IPS-18a (cell line): ENCODE measurements at regions not wholly inside any gene's neighbourhood (a gene's known extent, or its start where the extent isn't known, plus 50 kb on each side); places are given as distances from the start of the nearest gene placed in this dataset.

Source experiments
- H3K27ac ChIP-seq: one replicate; pipeline ENCODE4 v1.5.1; 2013; ENCODE audit warnings: low read length
- H3K27me3 ChIP-seq: one replicate; pipeline ENCODE4 v1.6.1; 2013; ENCODE audit warnings: mild to moderate bottlenecking, low read length; ENCODE audit not compliant: control insufficient read depth, insufficient read depth
- H3K36me3 ChIP-seq: one replicate; pipeline ENCODE4 v1.6.1; 2013; ENCODE audit warnings: low read depth, low read length; ENCODE audit not compliant: control insufficient read depth
- H3K4me1 ChIP-seq: one replicate; pipeline ENCODE4 v1.6.1; 2013; ENCODE audit warnings: low read depth, low read length; ENCODE audit not compliant: control insufficient read depth
- H3K4me3 ChIP-seq: one replicate; pipeline ENCODE4 v1.5.1; 2013; ENCODE audit warnings: low read length
- H3K9ac ChIP-seq: one replicate; pipeline ENCODE4 v1.6.1; 2013; ENCODE audit warnings: mild to moderate bottlenecking, low read length, moderate library complexity
- H3K9me3 ChIP-seq: one replicate; pipeline ENCODE4 v1.6.1; 2013; ENCODE audit warnings: low read depth, low read length; ENCODE audit not compliant: control insufficient read depth

GRCh38 chr20:60713396-60713795 lies 538.7 kb upstream of the CDH4 start:
- Histone ChIP-seq H3K27ac (no peak overlapping the region), H3K4me3 (no peak overlapping the region), H3K9ac (no peak overlapping the region), H3K9me3 (no peaks in the 10 kb centered on the region), H3K27me3 (no peaks in the 10 kb centered on the region), H3K36me3 (no peaks in the 10 kb centered on the region), H3K4me1 (peaks cover 3% of the 10 kb centered on the region)

GRCh38 chr20:60715172-60715571 lies 536.9 kb upstream of the CDH4 start:
- H3K4me3 ChIP-seq = no peak overlapping the region
- no peaks in the 10 kb centered on the region for H3K27me3 ChIP-seq
- no peak overlapping the region for H3K9ac ChIP-seq
- H3K36me3 ChIP-seq = no peaks in the 10 kb centered on the region
- H3K4me1 ChIP-seq = peaks cover 3% of the 10 kb centered on the region
- H3K27ac ChIP-seq = no peak overlapping the region
- H3K9me3 ChIP-seq = no peaks in the 10 kb centered on the region

- H3K36me3 ChIP-seq = no peaks in the 10 kb centered on the region
- H3K27me3 ChIP-seq = no peaks in the 10 kb centered on the region
- H3K9ac ChIP-seq = no peak overlapping the region
- H3K4me1 ChIP-seq = peaks cover 3% of the 10 kb centered on the region
- H3K9me3 ChIP-seq = no peaks in the 10 kb centered on the region
- H3K27ac ChIP-seq = no peak overlapping the region
- H3K4me3 ChIP-seq = no peak overlapping the region
These were observed 533.1 kb upstream of the CDH4 start for GRCh38 chr20:60718743-60719480.

GRCh38 chr20:60725311-60725906 lies 526.7 kb upstream of the CDH4 start:
- H3K4me3 ChIP-seq = no peak overlapping the region

GRCh38 chr20:60727425-60727824 lies 524.6 kb upstream of the CDH4 start:
- Histone ChIP-seq H3K27ac (no peak overlapping the region), H3K36me3 (no peaks in the 10 kb centered on the region), H3K27me3 (no peaks in the 10 kb centered on the region), H3K9ac (no peak overlapping the region), H3K4me3 (no peak overlapping the region), H3K9me3 (no peaks in the 10 kb centered on the region), H3K4me1 (peaks cover 25% of the 10 kb centered on the region)

More at GRCh38 chr20:60725311-60725906, 526.7 kb upstream of the CDH4 start:
- no peaks in the 10 kb centered on the region for H3K36me3 ChIP-seq
- no peak overlapping the region for H3K27ac ChIP-seq
- no peaks in the 10 kb centered on the region for H3K9me3 ChIP-seq
- peaks cover 25% of the 10 kb centered on the region for H3K4me1 ChIP-seq
- H3K27me3 ChIP-seq = no peaks in the 10 kb centered on the region
- no peak overlapping the region for H3K9ac ChIP-seq

- H3K4me1 ChIP-seq = peaks cover 29% of the 10 kb centered on the region
- peak overlapping the region; percentile 23 for H3K4me3 ChIP-seq
- H3K27me3 ChIP-seq = no peaks in the 10 kb centered on the region
- no peak overlapping the region for H3K9ac ChIP-seq
- H3K36me3 ChIP-seq = no peaks in the 10 kb centered on the region
- no peak overlapping the region for H3K27ac ChIP-seq
- H3K9me3 ChIP-seq = no peaks in the 10 kb centered on the region
These were observed 523.4 kb upstream of the CDH4 start for GRCh38 chr20:60728705-60729104.

GRCh38 chr20:60729135-60729900 lies 522.7 kb upstream of the CDH4 start:
- H3K4me3 ChIP-seq = peak overlapping the region; percentile 23
- H3K27ac ChIP-seq = peak overlapping the region; percentile 72
- H3K4me1 ChIP-seq = peaks cover 32% of the 10 kb centered on the region
- H3K9me3 ChIP-seq = no peaks in the 10 kb centered on the region
- no peaks in the 10 kb centered on the region for H3K36me3 ChIP-seq
- H3K9ac ChIP-seq = no peak overlapping the region
- H3K27me3 ChIP-seq = no peaks in the 10 kb centered on the region

- Histone ChIP-seq H3K9me3 (no peaks in the 10 kb centered on the region), H3K4me3 (no peak overlapping the region), H3K36me3 (no peaks in the 10 kb centered on the region), H3K27ac (no peak overlapping the region), H3K4me1 (peaks cover 32% of the 10 kb centered on the region), H3K9ac (no peak overlapping the region), H3K27me3 (no peaks in the 10 kb centered on the region)
These were observed 519.7 kb upstream of the CDH4 start for GRCh38 chr20:60732322-60732721.

- Histone ChIP-seq H3K9ac (no peak overlapping the region), H3K27ac (no peak overlapping the region), H3K27me3 (no peaks in the 10 kb centered on the region), H3K9me3 (no peaks in the 10 kb centered on the region), H3K4me1 (peaks cover 19% of the 10 kb centered on the region), H3K36me3 (no peaks in the 10 kb centered on the region), H3K4me3 (no peak overlapping the region)
These were observed 504.0 kb upstream of the CDH4 start for GRCh38 chr20:60748086-60748485.

GRCh38 chr20:60749804-60750602 lies 502.1 kb upstream of the CDH4 start:
- H3K36me3 ChIP-seq = no peaks in the 10 kb centered on the region
- no peaks in the 10 kb centered on the region for H3K27me3 ChIP-seq
- no peak overlapping the region for H3K9ac ChIP-seq
- no peak overlapping the region for H3K4me3 ChIP-seq
- no peak overlapping the region for H3K27ac ChIP-seq
- no peaks in the 10 kb centered on the region for H3K9me3 ChIP-seq
- peaks cover 19% of the 10 kb centered on the region for H3K4me1 ChIP-seq

GRCh38 chr20:60750909-60751308 lies 501.2 kb upstream of the CDH4 start:
- Histone ChIP-seq H3K9me3 (no peaks in the 10 kb centered on the region), H3K27ac (no peak overlapping the region)

More at GRCh38 chr20:60750909-60751308, 501.2 kb upstream of the CDH4 start:
- no peaks in the 10 kb centered on the region for H3K27me3 ChIP-seq
- no peaks in the 10 kb centered on the region for H3K36me3 ChIP-seq
- no peak overlapping the region for H3K4me3 ChIP-seq
- H3K9ac ChIP-seq = no peak overlapping the region
- H3K4me1 ChIP-seq = peaks cover 19% of the 10 kb centered on the region
